SU-DHL-6 (cell line): ENCODE measurements at regions not wholly inside any gene's neighbourhood (a gene's known extent, or its start where the extent isn't known, plus 50 kb on each side); places are given as distances from the start of the nearest gene placed in this dataset.

ENCODE experiments used
- H2AFZ ChIP-seq: fragments of 200-600 bp; sonication (generic); 2 replicates; pipeline ENCODE4 v1.6.1; 2014; ENCODE audit warnings: low read depth, mild to moderate bottlenecking, moderate library complexity, mixed read lengths, antibody characterized with exemption, low read length; ENCODE audit not compliant: severe bottlenecking
- H3F3A ChIP-seq: fragments of 200-600 bp; shearing (Covaris generic); 2 replicates; pipeline ENCODE4 v1.6.0; 2016; ENCODE audit warnings: antibody characterized with exemption, mild to moderate bottlenecking; ENCODE audit not compliant: insufficient read depth
- H3K27ac ChIP-seq: fragments of 200-600 bp; sonication (generic); 2 replicates; pipeline ENCODE4 v1.5.1; 2016; ENCODE audit warnings: low read depth, mild to moderate bottlenecking, low read length, moderate library complexity, mixed read lengths
- H3K27me3 ChIP-seq: fragments of 200-600 bp; sonication (generic), shearing (Covaris generic); 2 replicates; pipeline ENCODE4 v1.6.0; 2014; ENCODE audit warnings: mild to moderate bottlenecking, low read length
- H3K36me3 ChIP-seq: fragments of 200-600 bp; sonication (generic); 2 replicates; pipeline ENCODE4 v1.6.1; 2014; ENCODE audit warnings: mild to moderate bottlenecking, low read length, mixed read lengths
- H3K4me2 ChIP-seq: fragments of 300-600, 200-600 bp; shearing (Covaris generic), sonication (generic); 2 replicates; pipeline ENCODE4 v1.6.0; 2014; ENCODE audit warnings: low read length, low read depth, mild to moderate bottlenecking; ENCODE audit not compliant: poor library complexity, severe bottlenecking
- H3K4me3 ChIP-seq: fragments of 200-600 bp; sonication (generic); 2 replicates; pipeline ENCODE4 v1.5.1; 2014; ENCODE audit warnings: antibody characterized with exemption, low read length, mild to moderate bottlenecking, mixed read lengths; ENCODE audit not compliant: insufficient read depth, poor library complexity, severe bottlenecking
- H3K79me2 ChIP-seq: fragments of 200-600 bp; sonication (generic); 2 replicates; pipeline ENCODE4 v1.6.1; 2014; ENCODE audit warnings: mild to moderate bottlenecking, low read length, moderate library complexity; ENCODE audit not compliant: insufficient read depth
- H3K9ac ChIP-seq: fragments of 200-600 bp; sonication (generic); 2 replicates; pipeline ENCODE4 v1.7.0; 2014; ENCODE audit warnings: mild to moderate bottlenecking, low read length
- H3K9me2 ChIP-seq: fragments of 200-600 bp; sonication (generic); replicated peaks from 2 replicates; pipeline ENCODE4 v1.6.1; 2014; ENCODE audit warnings: low read length; ENCODE audit not compliant: insufficient read depth
- H3K9me3 ChIP-seq: fragments of 200-600 bp; sonication (generic); 2 replicates; pipeline ENCODE4 v1.6.1; 2014; ENCODE audit warnings: low read length, mixed read lengths; ENCODE audit not compliant: insufficient read depth
- H4K20me1 ChIP-seq: fragments of 200-600 bp; sonication (generic); 2 replicates; pipeline ENCODE4 v1.6.1; 2014; ENCODE audit warnings: low read depth, mild to moderate bottlenecking, antibody characterized with exemption, low read length, moderate library complexity, mixed read lengths
- CTCF ChIP-seq: fragments of 200-600 bp; sonication (generic); IDR thresholded peaks from one replicate; pipeline ENCODE4 v1.5.1; 2017; ENCODE audit warnings: antibody characterized with exemption, mild to moderate bottlenecking, low read length, moderate library complexity; ENCODE audit not compliant: insufficient read depth, poor library complexity, severe bottlenecking
- EZH2phosphoT487 ChIP-seq: fragments of 200-600 bp; sonication (generic), shearing (Covaris generic); conservative IDR thresholded peaks from 2 replicates; pipeline ENCODE4 v1.6.1; 2018; ENCODE audit warnings: mild to moderate bottlenecking, antibody characterized with exemption, low read length, moderate library complexity, mixed read lengths

DNA sequence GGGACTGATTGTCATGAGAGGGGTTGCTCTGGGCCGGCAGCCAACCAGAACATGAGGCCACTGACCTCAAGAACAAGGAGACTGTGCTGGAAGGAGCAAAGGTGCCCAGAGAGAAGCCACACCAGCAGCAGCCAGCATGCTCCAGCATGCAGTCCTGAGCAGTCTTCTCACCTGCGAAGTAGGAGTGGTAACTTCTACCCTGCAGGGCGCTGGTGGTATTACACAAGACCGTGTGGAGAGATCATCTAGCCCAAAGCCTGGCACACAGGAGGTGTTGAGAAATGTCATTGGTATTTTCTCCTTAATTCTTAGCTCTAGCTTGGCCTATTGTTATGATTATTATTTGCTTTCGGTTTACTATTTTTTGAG lies 132.7 kb downstream of the TSN start:
- no peak overlapping the region for H3K4me3 ChIP-seq
- no peaks in the 10 kb centered on the region for H3K27me3 ChIP-seq
- no peak overlapping the region for H3K27ac ChIP-seq
- no peak overlapping the region for H2AFZ ChIP-seq
- no peak overlapping the region for H3K4me2 ChIP-seq
- no peaks in the 10 kb centered on the region for H3K9me2 ChIP-seq
- no peaks in the 10 kb centered on the region for H3F3A ChIP-seq
- no peak overlapping the region for H3K9ac ChIP-seq
- H3K79me2 ChIP-seq, result no peaks in the 10 kb centered on the region
- no peaks in the 10 kb centered on the region for H4K20me1 ChIP-seq
- peak; percentile 17 for TF ChIP-seq CTCF
- TF ChIP-seq EZH2phosphoT487, result no peak
- H3K36me3 ChIP-seq, result no peaks in the 10 kb centered on the region
- no peaks in the 10 kb centered on the region for H3K9me3 ChIP-seq

GRCh38 chr2:121890041-121890440 lies 134.6 kb downstream of the TSN start:
- Histone ChIP-seq H3K4me2 (no peak overlapping the region), H3K4me3 (no peak overlapping the region), H3K9ac (no peak overlapping the region), H3K27me3 (no peaks in the 10 kb centered on the region), H2AFZ (no peak overlapping the region), H4K20me1 (no peaks in the 10 kb centered on the region), H3K9me2 (no peaks in the 10 kb centered on the region), H3K27ac (no peak overlapping the region), H3K36me3 (no peaks in the 10 kb centered on the region), H3K79me2 (no peaks in the 10 kb centered on the region), H3F3A (no peaks in the 10 kb centered on the region), H3K9me3 (no peaks in the 10 kb centered on the region)
- no peak for TF ChIP-seq EZH2phosphoT487
- TF ChIP-seq CTCF, result no peak

- Histone ChIP-seq H3K36me3 (no peaks in the 10 kb centered on the region), H3K9me2 (no peaks in the 10 kb centered on the region), H3K27me3 (no peaks in the 10 kb centered on the region), H3F3A (no peaks in the 10 kb centered on the region), H4K20me1 (no peaks in the 10 kb centered on the region), H3K9me3 (no peaks in the 10 kb centered on the region), H3K4me3 (no peak overlapping the region), H2AFZ (no peak overlapping the region), H3K79me2 (no peaks in the 10 kb centered on the region), H3K4me2 (no peak overlapping the region), H3K27ac (no peak overlapping the region), H3K9ac (no peak overlapping the region)
- TF ChIP-seq EZH2phosphoT487, result no peak
- TF ChIP-seq CTCF, result no peak
These were observed 140.5 kb downstream of the TSN start for GRCh38 chr2:121895723-121896571.
